ENCODE measurements at regions not wholly inside any gene's neighbourhood (a gene's known extent, or its start where the extent isn't known, plus 50 kb on each side); places are given as distances from the start of the nearest gene placed in this dataset.
"Not testable (repeated sequence)": the region's sequence is repeated elsewhere in the genome, so short reads cannot be mapped to it uniquely, and the experiment has no call there.

DNA sequence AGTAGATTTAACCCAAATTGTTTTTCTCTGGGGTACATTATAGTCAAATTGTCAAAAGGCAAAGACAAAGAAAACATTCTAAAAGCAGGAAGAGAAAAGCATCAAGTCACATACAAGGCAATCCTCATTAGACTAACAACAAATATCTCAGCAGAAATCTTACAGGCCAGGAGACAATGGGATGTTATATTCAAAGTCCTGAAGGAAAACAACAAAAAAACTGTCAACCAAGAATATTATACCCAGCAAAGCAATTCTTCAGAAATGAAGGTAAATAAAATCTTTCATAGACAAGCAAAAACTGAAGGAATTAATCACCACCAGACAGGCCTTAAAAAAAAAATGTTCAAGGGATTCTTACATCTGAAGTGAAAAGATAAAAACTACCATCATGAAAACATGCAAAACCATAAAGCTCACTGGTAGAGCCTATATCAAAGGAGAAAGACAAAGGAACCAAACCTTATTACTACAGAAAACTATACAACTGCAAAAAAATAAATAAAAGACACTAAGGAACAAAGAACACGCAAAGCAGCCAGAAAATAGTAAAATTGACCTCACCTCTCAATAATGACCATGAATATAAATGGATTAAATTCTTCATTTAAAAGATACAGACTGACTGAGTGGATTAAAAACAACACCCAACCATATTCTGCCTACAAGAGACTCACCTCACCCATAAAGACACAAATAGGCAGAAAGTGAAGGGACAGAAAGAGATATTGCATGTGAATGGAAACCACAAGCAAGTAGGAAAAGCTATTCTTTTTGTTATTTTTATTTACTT lies 113.8 kb upstream of the ZC3H11B start:
- DNase-seq (ENCODE audit: low spot score) = no peak

DNA sequence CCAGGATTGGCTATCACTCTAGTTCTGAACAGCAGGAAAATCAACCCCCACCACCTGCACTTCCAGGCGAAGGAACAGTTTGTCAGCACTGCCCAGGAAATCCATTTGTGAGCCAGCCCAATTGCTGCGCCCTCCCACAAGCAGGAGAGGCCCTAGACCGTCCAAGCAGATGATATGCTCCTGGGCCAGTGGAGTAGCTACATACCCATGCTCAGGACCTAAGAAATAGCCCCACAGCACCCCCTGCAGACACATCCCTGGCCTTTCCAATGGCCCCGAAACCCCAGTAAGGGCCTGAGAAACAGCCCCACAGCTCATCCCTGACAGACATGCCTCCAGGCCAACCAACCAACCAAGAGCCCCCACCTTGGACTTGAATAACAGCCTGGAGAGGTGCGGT lies 111.5 kb upstream of the ZC3H11B start:
- DNase-seq (ENCODE audit: low spot score) = no peak

DNA sequence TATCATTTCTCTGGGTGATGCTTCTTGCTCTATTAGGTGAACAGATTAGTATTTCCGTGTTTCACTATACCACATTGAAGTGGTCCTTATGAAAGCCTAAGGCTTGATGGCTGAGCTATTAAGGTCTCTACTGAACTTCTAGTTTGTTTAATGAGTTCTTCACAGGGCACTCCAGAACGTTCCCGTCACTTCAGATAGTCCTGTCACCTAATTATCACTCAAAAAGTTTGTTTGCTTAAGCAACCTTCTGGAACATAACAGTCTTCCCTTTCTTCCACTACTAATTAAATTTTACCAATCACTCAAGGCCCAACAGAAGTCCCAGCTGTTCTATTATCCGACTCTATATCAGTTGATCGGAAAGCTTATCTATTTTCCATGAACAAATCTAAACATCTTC lies 104.6 kb upstream of the ZC3H11B start:
- DNase-seq (ENCODE audit: low spot score) = no peak

- DNase-seq (ENCODE audit: low spot score) = no peak
Observed at GRCh38 chr1:219716611-219717114, 103.8 kb upstream of the ZC3H11B start.

DNA sequence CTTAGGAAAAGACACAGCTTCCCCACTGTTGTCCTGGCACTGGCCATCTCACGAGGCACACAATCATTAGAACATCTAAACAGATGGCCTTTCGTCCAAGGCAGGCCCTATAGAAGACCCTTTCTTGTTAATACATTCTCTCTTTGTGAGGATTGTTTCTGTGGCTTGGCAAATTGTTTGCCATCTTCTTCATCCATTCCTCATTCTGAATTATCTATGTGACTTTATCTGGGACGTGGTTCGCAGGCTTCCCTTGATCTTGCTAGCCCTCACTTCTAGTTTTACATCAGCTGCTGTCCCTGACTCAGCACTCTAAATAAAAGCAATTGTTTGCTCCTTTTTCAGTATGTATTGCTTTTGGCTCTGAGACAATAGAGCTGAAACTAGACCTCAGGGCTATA lies 101.1 kb upstream of the ZC3H11B start:
- no peak for DNase-seq (ENCODE audit: low spot score)

DNA sequence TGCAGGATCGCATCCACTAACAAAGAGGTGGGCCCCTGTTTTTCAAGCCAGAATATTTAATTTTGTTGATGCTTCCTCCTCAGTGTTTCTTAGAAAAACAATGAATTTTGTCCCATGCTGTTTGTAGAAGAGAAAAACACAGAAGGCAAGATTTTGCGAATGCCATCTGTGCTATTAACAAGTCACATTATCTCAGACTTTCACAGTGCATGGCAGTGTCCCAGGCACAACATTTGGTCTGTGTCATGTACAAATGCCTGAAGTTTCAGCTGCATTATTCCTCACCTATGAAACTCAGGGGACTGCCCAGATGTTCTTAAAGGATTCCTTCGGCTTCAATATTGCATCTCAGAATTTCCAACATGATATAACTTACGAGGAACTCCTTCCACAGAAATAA lies 99.6 kb upstream of the ZC3H11B start:
- no peak for DNase-seq (ENCODE audit: low spot score)

DNA sequence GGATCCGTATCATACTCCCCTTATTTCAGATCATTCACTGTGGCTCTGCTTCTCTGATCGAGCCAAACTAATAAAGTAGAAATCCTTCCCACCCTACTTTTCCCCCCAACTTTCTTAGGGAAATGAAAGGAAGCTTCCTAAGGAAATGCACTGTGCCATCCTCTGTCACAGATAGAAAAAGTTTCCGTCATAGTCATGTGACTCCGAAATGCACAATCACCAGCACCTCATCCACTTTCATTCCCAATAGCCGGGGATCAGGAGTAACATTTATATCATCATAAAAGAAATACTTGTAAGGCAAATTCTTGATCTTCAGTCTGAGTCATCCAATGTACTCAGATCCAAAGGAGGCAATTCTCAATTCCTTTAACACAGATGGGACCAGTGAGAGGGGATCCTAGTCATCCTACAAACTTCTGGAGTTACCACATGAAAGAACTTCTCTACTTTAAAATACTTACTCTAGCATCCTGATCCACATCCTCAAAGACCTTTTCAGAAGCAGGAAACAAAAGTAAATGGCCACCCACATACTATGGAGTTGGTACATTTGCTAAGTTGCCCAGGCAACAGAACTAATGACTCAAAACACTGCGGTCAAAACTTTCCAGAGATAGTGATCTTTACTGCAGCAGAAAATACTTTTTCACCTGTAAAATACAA lies 97.8 kb upstream of the ZC3H11B start:
- no peak for DNase-seq (ENCODE audit: low spot score)

GRCh38 chr1:219708919-219709543 lies 96.1 kb upstream of the ZC3H11B start:
- DNase-seq (ENCODE audit: low spot score) = no peak

GRCh38 chr1:219707885-219708284 lies 95.0 kb upstream of the ZC3H11B start:
- DNase-seq (ENCODE audit: low spot score) = not testable (repeated sequence)

DNA sequence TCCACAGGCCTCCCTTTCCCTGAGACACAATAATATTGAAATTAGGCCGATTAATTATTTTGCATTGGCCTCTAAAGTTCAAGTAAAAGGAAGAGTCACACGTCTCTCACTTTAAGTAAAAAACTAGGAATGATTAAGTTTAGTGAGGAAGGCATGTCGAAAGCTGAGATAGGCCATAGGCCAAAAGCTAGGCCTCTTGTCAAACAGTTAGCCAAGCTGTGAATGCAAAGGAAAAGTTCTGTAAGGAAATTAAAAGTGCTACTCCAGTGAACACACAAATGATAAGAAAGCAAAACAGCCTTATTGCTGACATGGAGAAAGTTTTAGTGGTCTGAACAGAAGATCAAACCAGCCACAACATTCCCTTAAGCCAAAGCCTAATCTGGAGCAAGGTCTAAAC lies 91.4 kb upstream of the ZC3H11B start:
- DNase-seq (ENCODE audit: low spot score) = not testable (repeated sequence)

GRCh38 chr1:219703368-219703639 lies 90.4 kb upstream of the ZC3H11B start:
- no peak for DNase-seq (ENCODE audit: low spot score)

GRCh38 chr1:219701476-219701875 lies 88.6 kb upstream of the ZC3H11B start:
- DNase-seq (ENCODE audit: low spot score) = no peak

DNA sequence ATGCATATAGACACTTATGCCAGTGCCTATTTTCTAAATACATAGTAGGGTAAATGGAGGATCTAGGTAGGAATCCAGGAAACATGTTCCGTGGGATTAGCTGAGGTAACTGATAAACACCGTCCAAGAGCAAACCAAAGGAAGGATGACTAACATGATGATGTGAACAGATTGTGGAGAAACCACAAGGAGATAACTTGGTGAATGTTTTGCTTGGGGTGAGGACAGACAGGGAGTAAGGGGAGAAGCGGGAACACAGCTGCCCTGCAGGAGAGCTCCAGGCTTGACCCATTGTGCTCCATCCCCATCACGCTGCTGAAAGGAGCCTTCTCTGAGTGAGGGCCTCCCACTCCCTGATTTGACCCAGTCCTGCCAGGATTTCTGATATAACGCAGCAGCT lies 87.0 kb upstream of the ZC3H11B start:
- DNase-seq (ENCODE audit: low spot score) = no peak

GRCh38 chr1:219697682-219698081 lies 84.8 kb upstream of the ZC3H11B start:
- no peak for DNase-seq (ENCODE audit: low spot score)

GRCh38 chr1:219692981-219693380 lies 80.1 kb upstream of the ZC3H11B start:
- no peak for DNase-seq (ENCODE audit: low spot score)

DNA sequence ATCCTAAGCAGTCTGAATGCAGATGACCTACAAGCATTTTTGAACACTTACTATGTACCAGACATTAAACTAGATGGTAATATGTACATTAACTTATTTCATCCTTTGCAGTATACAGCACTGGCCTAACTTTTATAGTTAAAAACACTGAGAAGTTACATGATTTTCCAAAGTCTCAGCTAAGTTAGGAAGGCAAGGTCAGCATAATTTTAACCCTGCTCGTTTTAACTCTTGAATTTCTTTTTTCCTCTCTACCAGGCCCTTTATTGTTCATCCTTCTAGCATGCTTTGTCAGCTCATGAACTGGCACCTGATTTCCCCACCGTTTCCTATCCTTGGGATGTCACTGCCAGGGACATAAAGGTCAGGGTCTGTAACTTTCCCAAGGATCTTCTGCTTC lies 76.9 kb upstream of the ZC3H11B start:
- DNase-seq (ENCODE audit: low spot score) = no peak

DNA sequence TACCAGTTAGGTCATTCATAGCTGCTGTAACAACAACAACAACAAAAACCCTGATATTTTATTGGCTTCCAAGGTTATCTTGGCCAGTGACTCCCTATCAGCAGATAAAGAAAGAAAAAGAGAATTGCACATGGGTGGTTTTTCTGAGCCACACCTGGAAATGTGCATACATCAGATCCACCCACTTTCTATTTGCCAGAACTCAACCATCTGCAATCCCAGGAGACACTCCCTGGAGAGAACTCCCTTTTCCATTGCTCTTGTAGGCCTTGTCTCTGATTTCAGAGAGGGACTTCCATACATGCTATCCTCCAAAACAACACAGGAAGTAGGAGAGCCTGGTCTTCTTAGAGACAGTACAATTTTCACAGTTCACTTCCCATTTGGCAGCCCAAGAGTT lies 74.9 kb upstream of the ZC3H11B start:
- no peak for DNase-seq (ENCODE audit: low spot score)

DNA sequence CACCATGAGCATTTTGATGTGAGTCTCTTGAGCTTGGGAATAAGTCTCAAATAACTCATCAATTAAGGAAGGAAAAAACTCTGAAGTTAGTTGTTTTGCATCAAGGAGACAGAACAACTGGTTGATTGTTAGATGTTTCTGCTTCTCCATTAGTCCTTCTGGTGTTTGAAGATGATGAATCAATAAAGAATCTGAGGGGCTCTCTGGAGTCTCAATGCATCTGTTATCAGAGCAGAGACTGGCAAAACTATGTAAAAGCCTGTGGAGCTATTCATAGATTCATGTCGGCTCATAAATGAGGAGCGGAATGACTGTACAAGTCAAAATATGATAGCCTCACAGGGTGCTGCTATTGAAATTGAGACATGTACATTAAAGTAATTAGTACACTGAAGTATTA lies 73.3 kb upstream of the ZC3H11B start:
- no peak for DNase-seq (ENCODE audit: low spot score)

- DNase-seq (ENCODE audit: low spot score) = no peak
Observed at GRCh38 chr1:219682788-219683187, 69.9 kb upstream of the ZC3H11B start.

- DNase-seq (ENCODE audit: low spot score) = no peak
Observed at GRCh38 chr1:219681876-219682275, 69.0 kb upstream of the ZC3H11B start.

GRCh38 chr1:219676012-219676765 lies 63.3 kb upstream of the ZC3H11B start:
- no peak for DNase-seq (ENCODE audit: low spot score)

DNA sequence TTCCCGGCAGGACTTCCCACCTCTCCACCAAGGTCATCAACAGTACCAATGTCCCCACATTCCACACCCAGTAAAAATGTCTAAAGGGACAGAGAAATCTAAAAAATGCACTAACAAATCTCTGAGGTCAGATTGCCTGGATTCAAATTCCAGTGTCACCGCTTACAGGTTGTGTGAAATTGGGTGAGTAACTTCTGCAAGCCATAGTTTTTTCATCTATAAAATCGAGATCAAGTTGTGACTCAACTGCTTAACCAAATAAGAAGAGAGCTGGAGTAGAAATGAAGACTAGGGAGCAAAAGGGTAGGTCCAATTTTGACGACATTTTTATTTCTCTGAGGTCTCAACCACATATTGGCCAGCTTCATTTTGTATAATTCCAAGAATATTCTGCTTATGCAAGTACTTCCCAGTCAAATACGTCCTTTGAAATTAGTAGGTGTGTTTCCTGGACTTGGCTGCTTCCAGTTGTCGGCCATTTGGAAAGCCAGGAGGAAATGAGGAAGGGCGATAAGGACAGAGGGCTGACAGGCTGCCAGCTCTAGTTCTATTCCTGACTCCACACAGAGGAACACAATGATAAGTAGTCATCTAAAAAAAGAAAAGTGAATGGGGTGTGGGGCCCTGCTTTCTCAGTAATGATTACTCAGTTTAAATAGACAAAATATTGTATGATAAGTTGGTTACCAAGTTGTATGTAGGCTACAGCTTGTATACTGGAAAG lies 57.7 kb upstream of the ZC3H11B start:
- no peak for DNase-seq (ENCODE audit: low spot score)
